Inflammatory macrophage treated with lipopolysaccharide for 1 hour (primary cell): ENCODE measurements at regions not wholly inside any gene's neighbourhood (a gene's known extent, or its start where the extent isn't known, plus 50 kb on each side); places are given as distances from the start of the nearest gene placed in this dataset.

ENCODE experiments used
- DNase-seq, 2 donors: peaks; one replicate each; pipeline ENCODE4 v3.0.0-alpha.2; 2020 to 2022

- no peak for DNase-seq
Observed at GRCh38 chr1:63126104-63126503, 196.3 kb upstream of the FOXD3 start.

- DNase-seq, result no peak
Observed at GRCh38 chr1:63127376-63127775, 195.0 kb upstream of the FOXD3 start.

GRCh38 chr1:63128556-63128955 lies 193.8 kb upstream of the FOXD3 start:
- DNase-seq, result no peak

- no peak for DNase-seq
Observed at GRCh38 chr1:63129184-63129583, 193.2 kb upstream of the FOXD3 start.

GRCh38 chr1:63129855-63130254 lies 192.5 kb upstream of the FOXD3 start:
- no peak for DNase-seq

- DNase-seq, result no peak
Observed at GRCh38 chr1:63134501-63135173, 187.7 kb upstream of the FOXD3 start.

GRCh38 chr1:63135174-63135512 lies 187.2 kb upstream of the FOXD3 start:
- DNase-seq, result no peak

GRCh38 chr1:63135801-63136200 lies 186.6 kb upstream of the FOXD3 start:
- no peak for DNase-seq

- no peak for DNase-seq
Observed at GRCh38 chr1:63142001-63142400, 180.4 kb upstream of the FOXD3 start.

GRCh38 chr1:63143482-63143881 lies 178.9 kb upstream of the FOXD3 start:
- DNase-seq, result no peak

- no peak for DNase-seq
Observed at GRCh38 chr1:63147783-63148182, 174.6 kb upstream of the FOXD3 start.

- peak in 1 of 2 donors; percentile 27 for DNase-seq
Observed at GRCh38 chr1:63148825-63149645, 173.3 kb upstream of the FOXD3 start.

- no peak for DNase-seq
Observed at GRCh38 chr1:63152572-63152971, 169.8 kb upstream of the FOXD3 start.

GRCh38 chr1:63155437-63155836 lies 166.9 kb upstream of the FOXD3 start:
- no peak for DNase-seq

GRCh38 chr1:63157085-63157484 lies 165.3 kb upstream of the FOXD3 start:
- DNase-seq, result no peak

- DNase-seq, result no peak
Observed at GRCh38 chr1:63169057-63169456, 153.3 kb upstream of the FOXD3 start.

- no peak for DNase-seq
Observed at GRCh38 chr1:63173161-63173560, 149.2 kb upstream of the FOXD3 start.

- DNase-seq, result peak in 1 of 2 donors; percentile 1
Observed at GRCh38 chr1:63189677-63190076, 132.7 kb upstream of the FOXD3 start.

- DNase-seq, result no peak
Observed at GRCh38 chr1:63190171-63190570, 132.2 kb upstream of the FOXD3 start.

- DNase-seq, result no peak
Observed at GRCh38 chr1:63198871-63199394, 123.4 kb upstream of the FOXD3 start.

GRCh38 chr1:63199706-63200335 lies 122.5 kb upstream of the FOXD3 start:
- no peak for DNase-seq

GRCh38 chr1:63200676-63201075 lies 121.7 kb upstream of the FOXD3 start:
- no peak for DNase-seq

GRCh38 chr1:63203641-63204040 lies 118.7 kb upstream of the FOXD3 start:
- no peak for DNase-seq

GRCh38 chr1:63205776-63206175 lies 116.6 kb upstream of the FOXD3 start:
- no peak for DNase-seq
